HEK293 (cell line): ENCODE measurements at regions not wholly inside any gene's neighbourhood (a gene's known extent, or its start where the extent isn't known, plus 50 kb on each side); places are given as distances from the start of the nearest gene placed in this dataset.

ENCODE experiments used
- ATF2 ChIP-seq: fragments of 450-650 bp; formaldehyde crosslinking; IDR thresholded peaks from 2 replicates; pipeline ENCODE4 v1.5.1; 2016; ENCODE audit warnings: missing biosample characterization, missing genetic modification characterization, low read depth
- BCL11A ChIP-seq: fragments of 450-650 bp; formaldehyde crosslinking; IDR thresholded peaks from 2 replicates; pipeline ENCODE4 v1.5.1; 2016; ENCODE audit warnings: low read depth, missing biosample characterization, missing genetic modification characterization
- ELK4 ChIP-seq: IDR thresholded peaks from 2 replicates; pipeline ENCODE4 v1.6.1; 2011; ENCODE audit warnings: mild to moderate bottlenecking, low read depth, low read length, borderline replicate concordance
- INSM2 ChIP-seq: fragments of 450-650 bp; formaldehyde crosslinking; IDR thresholded peaks from 2 replicates; pipeline ENCODE4 v1.5.1; 2016; ENCODE audit warnings: missing biosample characterization, missing genetic modification characterization
- SETDB1 ChIP-seq: IDR thresholded peaks from one replicate; pipeline ENCODE4 v1.6.1; 2017; ENCODE audit warnings: mild to moderate bottlenecking, low read length, moderate library complexity, mixed read lengths; ENCODE audit not compliant: insufficient read length
- TRIM28 ChIP-seq: IDR thresholded peaks from 2 replicates; pipeline ENCODE4 v1.6.1; 2011; ENCODE audit warnings: low read length, control low read depth, borderline replicate concordance
- ZBTB8A ChIP-seq: fragments of 450-650 bp; formaldehyde crosslinking; IDR thresholded peaks from 2 replicates; pipeline ENCODE4 v1.5.1; 2016; ENCODE audit warnings: missing biosample characterization, missing genetic modification characterization
- ZNF133 ChIP-seq: fragments of 450-650 bp; formaldehyde crosslinking; IDR thresholded peaks from 2 replicates; pipeline ENCODE4 v1.5.1; 2016; ENCODE audit warnings: missing biosample characterization, missing genetic modification characterization
- ZNF266 ChIP-seq: fragments of 450-650 bp; formaldehyde crosslinking; IDR thresholded peaks from 2 replicates; pipeline ENCODE4 v1.5.1; 2016; ENCODE audit warnings: missing biosample characterization, missing genetic modification characterization, low read depth
- ZNF561 ChIP-seq: fragments of 450-650 bp; IDR thresholded peaks from 2 replicates; pipeline ENCODE4 v1.5.1; 2018; ENCODE audit warnings: missing biosample characterization, missing genetic modification characterization, borderline replicate concordance
- TF ChIP-seq, protein P1 (sequence below): fragments of 450-650 bp; formaldehyde crosslinking; IDR thresholded peaks from 2 replicates; pipeline ENCODE4 v1.5.1; 2016; ENCODE audit warnings: missing biosample characterization, missing genetic modification characterization

DNA sequence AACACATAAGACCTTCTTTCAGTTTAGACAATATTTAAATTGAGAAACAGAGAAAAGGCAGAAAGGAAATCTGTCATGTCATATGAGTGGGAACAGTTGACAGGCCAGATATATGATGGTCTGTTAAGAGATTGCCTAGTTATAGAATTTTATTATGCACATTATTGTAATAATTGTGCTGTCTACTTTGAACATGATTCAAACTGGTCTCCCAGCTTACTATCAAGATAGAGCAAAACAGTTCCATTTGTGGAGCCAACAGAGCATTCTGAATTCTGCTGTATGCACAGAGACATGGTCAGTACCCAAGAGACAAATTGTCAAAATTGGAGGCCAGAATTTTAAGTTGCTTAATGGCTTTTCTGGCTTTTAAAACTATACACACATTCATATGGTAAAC lies 139.4 kb downstream of the FBXO8 start:
- TF ChIP-seq, protein P1, sequence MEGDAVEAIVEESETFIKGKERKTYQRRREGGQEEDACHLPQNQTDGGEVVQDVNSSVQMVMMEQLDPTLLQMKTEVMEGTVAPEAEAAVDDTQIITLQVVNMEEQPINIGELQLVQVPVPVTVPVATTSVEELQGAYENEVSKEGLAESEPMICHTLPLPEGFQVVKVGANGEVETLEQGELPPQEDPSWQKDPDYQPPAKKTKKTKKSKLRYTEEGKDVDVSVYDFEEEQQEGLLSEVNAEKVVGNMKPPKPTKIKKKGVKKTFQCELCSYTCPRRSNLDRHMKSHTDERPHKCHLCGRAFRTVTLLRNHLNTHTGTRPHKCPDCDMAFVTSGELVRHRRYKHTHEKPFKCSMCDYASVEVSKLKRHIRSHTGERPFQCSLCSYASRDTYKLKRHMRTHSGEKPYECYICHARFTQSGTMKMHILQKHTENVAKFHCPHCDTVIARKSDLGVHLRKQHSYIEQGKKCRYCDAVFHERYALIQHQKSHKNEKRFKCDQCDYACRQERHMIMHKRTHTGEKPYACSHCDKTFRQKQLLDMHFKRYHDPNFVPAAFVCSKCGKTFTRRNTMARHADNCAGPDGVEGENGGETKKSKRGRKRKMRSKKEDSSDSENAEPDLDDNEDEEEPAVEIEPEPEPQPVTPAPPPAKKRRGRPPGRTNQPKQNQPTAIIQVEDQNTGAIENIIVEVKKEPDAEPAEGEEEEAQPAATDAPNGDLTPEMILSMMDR (tag by site-specific recombination), result no peak
- TF ChIP-seq ATF2 (tag by site-specific recombination) (no peak), INSM2 (tag by site-specific recombination) (no peak), BCL11A (tag by site-specific recombination) (no peak), ELK4 (no peak), ZBTB8A (no peak), SETDB1 (no peak), ZNF266 (no peak), ZNF561 (tag by site-specific recombination) (no peak), ZNF133 (tag by site-specific recombination) (no peak), TRIM28 (no peak)
